GM18858 (cell line): ENCODE measurements at regions not wholly inside any gene's neighbourhood (a gene's known extent, or its start where the extent isn't known, plus 50 kb on each side); places are given as distances from the start of the nearest gene placed in this dataset.
A peak's percentile ranks its signal among the peaks of the same experiment; 100 is the strongest.

Experiments used
- ATAC-seq: cut with Tn5 transposase; IDR thresholded peaks from one replicate; pipeline ENCODE4 v1.9.1; 2021; ENCODE audit not compliant: unreplicated experiment

GRCh38 chr18:2330764-2331163, 240.5 kb downstream of the METTL4 start:
- no peak for ATAC-seq

- no peak for ATAC-seq
Measured at GRCh38 chr18:2331491-2331890, 239.8 kb downstream of the METTL4 start.

- ATAC-seq: no peak
Measured at GRCh38 chr18:2336690-2337392, 234.5 kb downstream of the METTL4 start.

GRCh38 chr18:2337552-2338141, 233.7 kb downstream of the METTL4 start:
- peak; percentile 91 for ATAC-seq

GRCh38 chr18:2338601-2339000, 232.7 kb downstream of the METTL4 start:
- ATAC-seq: no peak

- ATAC-seq: no peak
Measured at GRCh38 chr18:2340335-2340734, 231.0 kb downstream of the METTL4 start.

GRCh38 chr18:2348003-2348402, 223.3 kb downstream of the METTL4 start:
- ATAC-seq: no peak

- no peak for ATAC-seq
Measured at GRCh38 chr18:2351126-2351850, 220.0 kb downstream of the METTL4 start.

GRCh38 chr18:2354292-2354691, 217.0 kb downstream of the METTL4 start:
- ATAC-seq: no peak

- ATAC-seq: no peak
Measured at GRCh38 chr18:2356906-2357305, 214.4 kb downstream of the METTL4 start.

- ATAC-seq: no peak
Measured at GRCh38 chr18:2360861-2361260, 210.4 kb downstream of the METTL4 start.

GRCh38 chr18:2368102-2368501, 203.2 kb downstream of the METTL4 start:
- ATAC-seq: no peak

- no peak for ATAC-seq
Measured at GRCh38 chr18:2376707-2377106, 194.6 kb downstream of the METTL4 start.

- no peak for ATAC-seq
Measured at GRCh38 chr18:2380101-2380500, 191.2 kb downstream of the METTL4 start.

GRCh38 chr18:2381539-2381938, 189.8 kb downstream of the METTL4 start:
- ATAC-seq: no peak

GRCh38 chr18:2387588-2387987, 183.7 kb downstream of the METTL4 start:
- no peak for ATAC-seq

- no peak for ATAC-seq
Measured at GRCh38 chr18:2390158-2390557, 181.1 kb downstream of the METTL4 start.

- no peak for ATAC-seq
Measured at GRCh38 chr18:2391470-2391869, 179.8 kb downstream of the METTL4 start.

- no peak for ATAC-seq
Measured at GRCh38 chr18:2392446-2392845, 178.9 kb downstream of the METTL4 start.

- ATAC-seq: no peak
Measured at GRCh38 chr18:2394684-2395083, 176.6 kb downstream of the METTL4 start.

GRCh38 chr18:2395427-2396161, 175.7 kb downstream of the METTL4 start:
- ATAC-seq: peak; percentile 57

GRCh38 chr18:2396162-2396505, 175.2 kb downstream of the METTL4 start:
- ATAC-seq: peak; percentile 13
